ENCODE measurements at regions not wholly inside any gene's neighbourhood (a gene's known extent, or its start where the extent isn't known, plus 50 kb on each side); places are given as distances from the start of the nearest gene placed in this dataset.

DNA sequence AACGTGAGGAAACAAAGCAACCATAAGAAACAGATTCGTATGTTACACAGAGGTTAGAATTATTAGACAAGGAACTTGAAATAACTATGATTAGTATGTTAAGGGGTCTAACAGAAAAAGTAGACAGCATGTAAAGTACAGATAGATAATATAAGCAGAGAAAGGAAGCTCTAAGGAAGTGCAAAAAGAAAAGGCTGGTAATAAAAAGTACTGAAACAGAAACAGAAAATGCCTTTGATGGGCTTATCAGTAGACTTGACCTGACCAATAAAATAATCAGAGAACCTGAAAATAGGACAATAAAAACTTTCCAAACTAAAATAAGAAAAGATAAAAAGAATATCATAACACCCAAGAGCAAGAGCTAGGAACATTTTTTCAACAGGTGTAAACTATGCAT lies 225.8 kb downstream of the RND3 start:
- Mint-ChIP-seq H3K36me3 (ENCODE audit: insufficient read depth) (no peaks in the 10 kb centered on the region), H3K9me3 (ENCODE audit: low read depth) (peaks cover 14% of the 10 kb centered on the region), H3K4me1 (ENCODE audit: low read depth) (peaks cover 5% of the 10 kb centered on the region), H3K27me3 (no peaks in the 10 kb centered on the region), H3K4me3 (ENCODE audit: low read depth) (no peak overlapping the region), H3K27ac (no peak overlapping the region)
- TF ChIP-seq, protein P1, sequence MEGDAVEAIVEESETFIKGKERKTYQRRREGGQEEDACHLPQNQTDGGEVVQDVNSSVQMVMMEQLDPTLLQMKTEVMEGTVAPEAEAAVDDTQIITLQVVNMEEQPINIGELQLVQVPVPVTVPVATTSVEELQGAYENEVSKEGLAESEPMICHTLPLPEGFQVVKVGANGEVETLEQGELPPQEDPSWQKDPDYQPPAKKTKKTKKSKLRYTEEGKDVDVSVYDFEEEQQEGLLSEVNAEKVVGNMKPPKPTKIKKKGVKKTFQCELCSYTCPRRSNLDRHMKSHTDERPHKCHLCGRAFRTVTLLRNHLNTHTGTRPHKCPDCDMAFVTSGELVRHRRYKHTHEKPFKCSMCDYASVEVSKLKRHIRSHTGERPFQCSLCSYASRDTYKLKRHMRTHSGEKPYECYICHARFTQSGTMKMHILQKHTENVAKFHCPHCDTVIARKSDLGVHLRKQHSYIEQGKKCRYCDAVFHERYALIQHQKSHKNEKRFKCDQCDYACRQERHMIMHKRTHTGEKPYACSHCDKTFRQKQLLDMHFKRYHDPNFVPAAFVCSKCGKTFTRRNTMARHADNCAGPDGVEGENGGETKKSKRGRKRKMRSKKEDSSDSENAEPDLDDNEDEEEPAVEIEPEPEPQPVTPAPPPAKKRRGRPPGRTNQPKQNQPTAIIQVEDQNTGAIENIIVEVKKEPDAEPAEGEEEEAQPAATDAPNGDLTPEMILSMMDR (IDR thresholded peaks at IDR 0.05; ENCODE audit: unreplicated experiment), result no peak
- no peak for DNase-seq (ENCODE audit: low spot score, unreplicated experiment)

GRCh38 chr2:150260636-150261035 lies 226.8 kb downstream of the RND3 start:
- H3K9me3 Mint-ChIP-seq (ENCODE audit: low read depth), result peaks cover 14% of the 10 kb centered on the region
- no peak overlapping the region for H3K27ac Mint-ChIP-seq
- peaks cover 5% of the 10 kb centered on the region for H3K4me1 Mint-ChIP-seq (ENCODE audit: low read depth)

DNA sequence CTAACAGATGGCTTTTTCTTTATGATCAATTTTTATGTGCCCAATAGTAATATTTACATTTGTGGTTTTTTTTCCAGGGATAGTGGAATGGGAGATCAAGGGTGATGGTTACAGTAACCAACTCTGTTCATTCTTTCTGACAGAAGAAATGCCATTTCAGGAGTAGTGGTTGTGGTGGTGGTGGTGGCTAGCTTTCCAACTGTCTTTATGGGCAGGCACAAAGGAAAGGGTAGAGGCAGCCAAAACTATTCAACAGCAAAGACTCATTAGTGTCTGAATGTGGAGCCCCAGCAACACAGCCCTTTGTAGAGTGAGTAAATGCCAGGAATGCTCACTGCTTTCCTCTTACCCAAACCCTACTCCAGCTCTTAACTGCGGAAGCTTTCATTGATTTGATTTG lies 227.7 kb downstream of the RND3 start:
- Mint-ChIP-seq H3K36me3 (ENCODE audit: insufficient read depth) (no peaks in the 10 kb centered on the region), H3K27me3 (no peaks in the 10 kb centered on the region), H3K9me3 (ENCODE audit: low read depth) (peaks cover 14% of the 10 kb centered on the region), H3K4me3 (ENCODE audit: low read depth) (no peak overlapping the region), H3K4me1 (ENCODE audit: low read depth) (peaks cover 5% of the 10 kb centered on the region), H3K27ac (no peak overlapping the region)
- no peak for DNase-seq (ENCODE audit: low spot score, unreplicated experiment)
- TF ChIP-seq, protein P1 (IDR thresholded peaks at IDR 0.05; ENCODE audit: unreplicated experiment), result no peak

More at GRCh38 chr2:150260636-150261035, 226.8 kb downstream of the RND3 start:
- Mint-ChIP-seq H3K4me3 (ENCODE audit: low read depth) (no peak overlapping the region), H3K27me3 (no peaks in the 10 kb centered on the region), H3K36me3 (ENCODE audit: insufficient read depth) (no peaks in the 10 kb centered on the region)
- TF ChIP-seq, protein P1 (IDR thresholded peaks at IDR 0.05; ENCODE audit: unreplicated experiment), result no peak
- no peak for DNase-seq (ENCODE audit: low spot score, unreplicated experiment)

GRCh38 chr2:150258781-150259307 lies 228.6 kb downstream of the RND3 start:
- Mint-ChIP-seq H3K36me3 (ENCODE audit: insufficient read depth) (no peaks in the 10 kb centered on the region), H3K27me3 (no peaks in the 10 kb centered on the region), H3K4me1 (ENCODE audit: low read depth) (peaks cover 5% of the 10 kb centered on the region), H3K27ac (no peak overlapping the region), H3K4me3 (ENCODE audit: low read depth) (no peak overlapping the region), H3K9me3 (ENCODE audit: low read depth) (peaks cover 13% of the 10 kb centered on the region)
- TF ChIP-seq, protein P1 (IDR thresholded peaks at IDR 0.05; ENCODE audit: unreplicated experiment), result no peak
- no peak for DNase-seq (ENCODE audit: low spot score, unreplicated experiment)

DNA sequence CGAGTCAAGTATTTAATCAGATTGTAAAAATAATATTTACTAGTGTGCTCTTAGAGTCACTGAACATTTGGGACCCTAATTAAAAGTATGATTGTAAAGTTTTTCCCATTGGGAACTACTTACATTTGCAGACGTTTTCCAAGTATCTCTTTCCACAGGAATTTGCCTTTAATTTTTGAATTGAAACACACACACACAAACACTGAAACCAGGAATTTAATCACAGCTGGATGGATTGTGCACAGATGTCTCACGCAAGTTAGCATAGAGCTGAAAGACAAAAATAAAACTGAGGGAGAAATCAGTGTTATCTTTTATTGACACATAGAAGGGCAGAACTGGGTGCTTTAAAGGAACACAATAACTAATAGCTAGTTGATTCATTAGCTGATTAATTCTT lies 230.7 kb downstream of the RND3 start:
- no peak for DNase-seq (ENCODE audit: low spot score, unreplicated experiment)
- Mint-ChIP-seq H3K9me3 (ENCODE audit: low read depth) (peaks cover 3% of the 10 kb centered on the region), H3K27me3 (peaks cover 7% of the 10 kb centered on the region), H3K36me3 (ENCODE audit: insufficient read depth) (no peaks in the 10 kb centered on the region), H3K4me1 (ENCODE audit: low read depth) (peaks cover 1% of the 10 kb centered on the region), H3K27ac (no peak overlapping the region), H3K4me3 (ENCODE audit: low read depth) (no peak overlapping the region)
- TF ChIP-seq, protein P1 (IDR thresholded peaks at IDR 0.05; ENCODE audit: unreplicated experiment), result no peak
